IgD-negative memory B cell (primary cell): ENCODE measurements at regions not wholly inside any gene's neighbourhood (a gene's known extent, or its start where the extent isn't known, plus 50 kb on each side); places are given as distances from the start of the nearest gene placed in this dataset.

Source experiments
- H3K27ac Mint-ChIP-seq, 3 donors: one replicate each; pipeline ENCODE4 v1.8.0; 2020 to 2022; ENCODE audit warnings: mild to moderate bottlenecking in 3 of 3, mixed read lengths in 3 of 3, moderate library complexity in 1 of 3
- H3K27me3 Mint-ChIP-seq: one replicate; pipeline ENCODE4 v1.8.0; 2021; ENCODE audit warnings: mixed read lengths
- H3K36me3 Mint-ChIP-seq: one replicate; pipeline ENCODE4 v1.8.0; 2020; ENCODE audit warnings: mild to moderate bottlenecking, mixed read lengths
- H3K4me1 Mint-ChIP-seq, 3 donors: one replicate each; pipeline ENCODE4 v1.8.0; 2020 to 2022; ENCODE audit warnings: mixed read lengths in 3 of 3, mild to moderate bottlenecking in 1 of 3
- H3K4me3 Mint-ChIP-seq, 4 donors: one replicate each; pipeline ENCODE4 v1.8.0; 2020 to 2022; ENCODE audit warnings: mild to moderate bottlenecking in 4 of 4, mixed read lengths in 4 of 4, moderate library complexity in 3 of 4
- H3K9me3 Mint-ChIP-seq, 3 donors: one replicate each; pipeline ENCODE4 v1.8.0; 2020 to 2021; ENCODE audit warnings: mixed read lengths in 3 of 3, mild to moderate bottlenecking in 1 of 3

GRCh38 chr21:38014298-38014697, 98.0 kb upstream of the KCNJ6 start:
- Mint-ChIP-seq H3K4me1 (no peaks in the 10 kb centered on the region), H3K36me3 (no peaks in the 10 kb centered on the region)

GRCh38 chr21:38027901-38028498, 111.7 kb upstream of the KCNJ6 start:
- H3K36me3 Mint-ChIP-seq, result no peaks in the 10 kb centered on the region
- H3K27ac Mint-ChIP-seq, result no peak overlapping the region
- H3K4me1 Mint-ChIP-seq, result no peaks in the 10 kb centered on the region
- no peak overlapping the region for H3K4me3 Mint-ChIP-seq
- H3K27me3 Mint-ChIP-seq, result peaks cover 1% of the 10 kb centered on the region
- H3K9me3 Mint-ChIP-seq, result peaks cover 0 to 3% (median 1%) of the 10 kb centered on the region in 3 donors

More at GRCh38 chr21:38014298-38014697, 98.0 kb upstream of the KCNJ6 start:
- Mint-ChIP-seq H3K9me3 (peaks cover 5 to 13% (median 5%) of the 10 kb centered on the region in 3 donors), H3K27ac (no peak overlapping the region), H3K27me3 (no peaks in the 10 kb centered on the region), H3K4me3 (no peak overlapping the region)

- no peaks in the 10 kb centered on the region for H3K9me3 Mint-ChIP-seq
- H3K4me1 Mint-ChIP-seq, result no peaks in the 10 kb centered on the region
- no peak overlapping the region for H3K4me3 Mint-ChIP-seq
- H3K27ac Mint-ChIP-seq, result no peak overlapping the region
- H3K27me3 Mint-ChIP-seq, result peaks cover 1% of the 10 kb centered on the region
- no peaks in the 10 kb centered on the region for H3K36me3 Mint-ChIP-seq
These were observed 116.0 kb upstream of the KCNJ6 start for GRCh38 chr21:38032082-38032801.

GRCh38 chr21:38036016-38036415, 119.8 kb upstream of the KCNJ6 start:
- Mint-ChIP-seq H3K27ac (no peak overlapping the region), H3K9me3 (no peaks in the 10 kb centered on the region), H3K4me3 (no peak overlapping the region), H3K27me3 (no peaks in the 10 kb centered on the region), H3K36me3 (no peaks in the 10 kb centered on the region), H3K4me1 (no peaks in the 10 kb centered on the region)

- no peaks in the 10 kb centered on the region for H3K9me3 Mint-ChIP-seq
- no peak overlapping the region for H3K4me3 Mint-ChIP-seq
- H3K4me1 Mint-ChIP-seq, result no peaks in the 10 kb centered on the region
- H3K27me3 Mint-ChIP-seq, result no peaks in the 10 kb centered on the region
- no peaks in the 10 kb centered on the region for H3K36me3 Mint-ChIP-seq
- no peak overlapping the region for H3K27ac Mint-ChIP-seq
These were observed 121.2 kb upstream of the KCNJ6 start for GRCh38 chr21:38037416-38037815.

- H3K4me3 Mint-ChIP-seq, result no peak overlapping the region
- no peaks in the 10 kb centered on the region for H3K27me3 Mint-ChIP-seq
- H3K9me3 Mint-ChIP-seq, result peaks cover 0 to 2% (median 0%) of the 10 kb centered on the region in 3 donors
- H3K36me3 Mint-ChIP-seq, result no peaks in the 10 kb centered on the region
- H3K27ac Mint-ChIP-seq, result no peak overlapping the region
- H3K4me1 Mint-ChIP-seq, result no peaks in the 10 kb centered on the region
These were observed 123.1 kb upstream of the KCNJ6 start for GRCh38 chr21:38039369-38039768.

- H3K9me3 Mint-ChIP-seq, result peaks cover 0 to 2% (median 0%) of the 10 kb centered on the region in 3 donors
- no peak overlapping the region for H3K27ac Mint-ChIP-seq
- no peaks in the 10 kb centered on the region for H3K4me1 Mint-ChIP-seq
- no peak overlapping the region for H3K4me3 Mint-ChIP-seq
- H3K27me3 Mint-ChIP-seq, result no peaks in the 10 kb centered on the region
- H3K36me3 Mint-ChIP-seq, result no peaks in the 10 kb centered on the region
These were observed 123.6 kb upstream of the KCNJ6 start for GRCh38 chr21:38039841-38040240.

GRCh38 chr21:38041493-38041892, 125.2 kb upstream of the KCNJ6 start:
- Mint-ChIP-seq H3K36me3 (no peaks in the 10 kb centered on the region), H3K4me3 (no peak overlapping the region), H3K27me3 (peaks cover 1% of the 10 kb centered on the region), H3K27ac (no peak overlapping the region), H3K4me1 (no peaks in the 10 kb centered on the region), H3K9me3 (peaks cover 0 to 4% (median 2%) of the 10 kb centered on the region in 3 donors)

- no peaks in the 10 kb centered on the region for H3K4me1 Mint-ChIP-seq
These were observed 126.0 kb upstream of the KCNJ6 start for GRCh38 chr21:38042246-38042645.

GRCh38 chr21:38048167-38048566, 131.9 kb upstream of the KCNJ6 start:
- Mint-ChIP-seq H3K4me1 (no peaks in the 10 kb centered on the region), H3K27me3 (peaks cover 1% of the 10 kb centered on the region), H3K36me3 (no peaks in the 10 kb centered on the region), H3K4me3 (no peak overlapping the region), H3K27ac (no peak overlapping the region), H3K9me3 (peaks cover 0 to 8% (median 2%) of the 10 kb centered on the region in 3 donors)

More at GRCh38 chr21:38042246-38042645, 126.0 kb upstream of the KCNJ6 start:
- H3K4me3 Mint-ChIP-seq, result no peak overlapping the region
- H3K9me3 Mint-ChIP-seq, result peaks cover 0 to 4% (median 2%) of the 10 kb centered on the region in 3 donors
- H3K27me3 Mint-ChIP-seq, result peaks cover 1% of the 10 kb centered on the region
- no peaks in the 10 kb centered on the region for H3K36me3 Mint-ChIP-seq
- no peak overlapping the region for H3K27ac Mint-ChIP-seq

- no peaks in the 10 kb centered on the region for H3K36me3 Mint-ChIP-seq
- no peak overlapping the region for H3K4me3 Mint-ChIP-seq
- peaks cover 0 to 4% (median 0%) of the 10 kb centered on the region in 3 donors for H3K9me3 Mint-ChIP-seq
- no peak overlapping the region for H3K27ac Mint-ChIP-seq
- H3K27me3 Mint-ChIP-seq, result no peaks in the 10 kb centered on the region
- no peaks in the 10 kb centered on the region for H3K4me1 Mint-ChIP-seq
These were observed 138.1 kb upstream of the KCNJ6 start for GRCh38 chr21:38054334-38054733.

- no peak overlapping the region for H3K4me3 Mint-ChIP-seq
- no peak overlapping the region for H3K27ac Mint-ChIP-seq
- H3K4me1 Mint-ChIP-seq, result no peaks in the 10 kb centered on the region
- H3K36me3 Mint-ChIP-seq, result no peaks in the 10 kb centered on the region
- no peaks in the 10 kb centered on the region for H3K9me3 Mint-ChIP-seq
- H3K27me3 Mint-ChIP-seq, result no peaks in the 10 kb centered on the region
These were observed 140.2 kb upstream of the KCNJ6 start for GRCh38 chr21:38056481-38056880.

- Mint-ChIP-seq H3K9me3 (no peaks in the 10 kb centered on the region), H3K27me3 (no peaks in the 10 kb centered on the region), H3K27ac (no peak overlapping the region), H3K4me3 (no peak overlapping the region), H3K4me1 (no peaks in the 10 kb centered on the region), H3K36me3 (no peaks in the 10 kb centered on the region)
These were observed 141.4 kb upstream of the KCNJ6 start for GRCh38 chr21:38057626-38058025.

GRCh38 chr21:38060533-38060932, 144.3 kb upstream of the KCNJ6 start:
- Mint-ChIP-seq H3K27ac (no peak overlapping the region), H3K27me3 (no peaks in the 10 kb centered on the region), H3K4me3 (no peak overlapping the region), H3K36me3 (no peaks in the 10 kb centered on the region), H3K9me3 (peaks cover 2 to 3% (median 2%) of the 10 kb centered on the region in 3 donors), H3K4me1 (no peaks in the 10 kb centered on the region)

GRCh38 chr21:38067086-38067739, 151.0 kb upstream of the KCNJ6 start:
- no peaks in the 10 kb centered on the region for H3K36me3 Mint-ChIP-seq
- H3K4me1 Mint-ChIP-seq, result no peaks in the 10 kb centered on the region
- H3K27me3 Mint-ChIP-seq, result peaks cover 4% of the 10 kb centered on the region
- H3K27ac Mint-ChIP-seq, result no peak overlapping the region
- H3K4me3 Mint-ChIP-seq, result no peak overlapping the region
- H3K9me3 Mint-ChIP-seq, result peaks cover 2 to 7% (median 5%) of the 10 kb centered on the region in 3 donors
